Caco-2 (cell line): ENCODE measurements at regions not wholly inside any gene's neighbourhood (a gene's known extent, or its start where the extent isn't known, plus 50 kb on each side); places are given as distances from the start of the nearest gene placed in this dataset.

Source experiments
- BruUV-seq: library from RNA; stranded (reverse); fragments of 400-500 nt; replicated peaks from 2 replicates; lab custom pipeline; 2021; lab: Mats Ljungman, UMichigan
- CTCF ChIA-PET: fragments of 300-600 bp; sonication (Branson Sonifier 250); formaldehyde crosslinking; loops from one replicate; lab custom pipeline; 2022; ENCODE audit warnings: antibody characterized with exemption; lab: Charles Lee
- POLR2A ChIA-PET: fragments of 300-600 bp; sonication (Branson Sonifier 250); formaldehyde crosslinking; loops from one replicate; lab custom pipeline; 2022; ENCODE audit warnings: antibody characterized with exemption; lab: Charles Lee
- DNase-seq, 2 experiments: peaks; one replicate each; pipeline versions ENCODE4 v3.0.0 to v3.0.0-alpha.2; 2020 to 2022
- H3K27me3 ChIP-seq: replicated peaks from 2 replicates; pipeline ENCODE4 v1.6.0; 2011; ENCODE audit warnings: low read length; ENCODE audit not compliant: control insufficient read depth, insufficient read depth
- H3K36me3 ChIP-seq: 2 replicates; pipeline ENCODE4 v1.5.1; 2011; ENCODE audit warnings: low read length; ENCODE audit not compliant: control insufficient read depth, insufficient read depth
- H3K4me1 ChIP-seq: fragments of 250-450 bp; sonication (Bioruptor Pico); 2 replicates; pipeline ENCODE4 v1.5.1; 2020; ENCODE audit warnings: mild to moderate bottlenecking
- H3K4me3 ChIP-seq: 2 replicates; pipeline ENCODE4 v1.5.1; 2011; ENCODE audit warnings: low read depth, mild to moderate bottlenecking, control low read depth, low read length
- H3K9me3 ChIP-seq: fragments of 250-450 bp; sonication (Bioruptor Pico); 2 replicates; pipeline ENCODE4 v1.5.1; 2020; ENCODE audit warnings: mild to moderate bottlenecking, moderate library complexity
- H3K27ac Mint-ChIP-seq: one replicate; pipeline ENCODE4 v1.8.0; 2022; ENCODE audit warnings: mixed read lengths; ENCODE audit not compliant: unreplicated experiment
- H3K27me3 Mint-ChIP-seq: one replicate; pipeline ENCODE4 v1.8.0; 2022; ENCODE audit warnings: mixed read lengths; ENCODE audit not compliant: insufficient read depth, unreplicated experiment
- H3K36me3 Mint-ChIP-seq: one replicate; pipeline ENCODE4 v1.8.0; 2022; ENCODE audit warnings: mild to moderate bottlenecking, mixed read lengths; ENCODE audit not compliant: insufficient read depth, unreplicated experiment
- H3K4me1 Mint-ChIP-seq: one replicate; pipeline ENCODE4 v1.8.0; 2022; ENCODE audit warnings: low read depth, mixed read lengths; ENCODE audit not compliant: unreplicated experiment
- H3K4me3 Mint-ChIP-seq: one replicate; pipeline ENCODE4 v1.8.0; 2022; ENCODE audit warnings: mild to moderate bottlenecking, moderate library complexity, mixed read lengths; ENCODE audit not compliant: unreplicated experiment
- H3K9me3 Mint-ChIP-seq: one replicate; pipeline ENCODE4 v1.8.0; 2022; ENCODE audit warnings: mixed read lengths; ENCODE audit not compliant: unreplicated experiment
- intact Hi-C: fragments of 100-400 bp; cut with micrococcal nuclease; formaldehyde crosslinking; loops from one replicate; pipeline ENCODE4 v1.10.0; 2022; ENCODE audit not compliant: unreplicated experiment
- TF ChIP-seq, protein P1 (sequence below), 2 experiments: fragments of 200-600 bp in 1 of 2; IDR thresholded peaks; 1 replicate in 1 of 2; 2 replicates in 1 of 2; pipeline versions ENCODE4 v1.5.1 to v1.8.0; 2011 to 2022; ENCODE audit warnings: antibody characterized with exemption in 1 of 2, control low read depth in 1 of 2, inconsistent platforms in 1 of 2, low read depth in 1 of 2, low read length in 1 of 2, mild to moderate bottlenecking in 1 of 2, moderate library complexity in 1 of 2; ENCODE audit not compliant: insufficient read depth in 1 of 2, severe bottlenecking in 1 of 2, unreplicated experiment in 1 of 2

DNA sequence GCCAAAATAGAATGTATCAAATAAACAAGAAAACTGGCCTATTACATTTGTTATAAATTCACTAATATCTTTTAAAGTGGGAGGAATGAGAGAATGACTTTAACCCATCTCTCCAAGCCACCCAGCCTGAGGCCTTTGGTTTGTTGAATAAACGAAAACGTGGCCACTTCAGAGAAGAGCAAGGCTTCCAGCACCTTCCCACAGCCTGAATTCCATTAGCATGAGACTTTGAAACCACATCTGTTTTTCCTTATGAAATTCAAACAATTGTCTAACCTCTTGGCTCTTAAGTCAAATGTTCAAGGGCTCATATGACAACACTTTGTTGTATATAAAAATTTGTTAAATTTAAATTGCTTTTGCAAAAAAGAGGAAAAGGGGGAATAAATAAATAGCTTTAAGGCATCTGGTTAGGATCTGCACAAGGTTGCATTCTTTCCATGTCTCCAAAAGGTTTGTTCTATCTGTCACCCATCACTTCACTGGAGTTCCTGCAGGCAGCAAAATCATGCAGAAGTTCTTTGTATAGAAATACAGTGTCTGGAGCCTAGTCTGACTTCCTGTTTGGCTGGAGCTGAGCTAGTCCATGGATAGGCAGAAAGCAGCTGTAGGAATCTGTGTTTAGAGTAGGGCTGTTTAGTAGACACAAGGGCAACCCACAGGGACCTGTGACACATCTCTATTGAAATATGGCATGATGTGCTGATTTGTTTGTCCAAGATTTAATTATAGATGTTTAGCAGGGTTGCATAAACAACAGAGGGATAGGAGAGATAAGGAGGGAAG, 502.3 kb downstream of the KCTD12 start:
- Mint-ChIP-seq H3K27ac (no peak overlapping the region), H3K36me3 (no peaks in the 10 kb centered on the region), H3K4me1 (peaks cover 6% of the 10 kb centered on the region), H3K9me3 (no peaks in the 10 kb centered on the region), H3K27me3 (no peaks in the 10 kb centered on the region), H3K4me3 (no peak overlapping the region)
- H3K36me3 ChIP-seq, result no peaks in the 10 kb centered on the region
- TF ChIP-seq, protein P1, sequence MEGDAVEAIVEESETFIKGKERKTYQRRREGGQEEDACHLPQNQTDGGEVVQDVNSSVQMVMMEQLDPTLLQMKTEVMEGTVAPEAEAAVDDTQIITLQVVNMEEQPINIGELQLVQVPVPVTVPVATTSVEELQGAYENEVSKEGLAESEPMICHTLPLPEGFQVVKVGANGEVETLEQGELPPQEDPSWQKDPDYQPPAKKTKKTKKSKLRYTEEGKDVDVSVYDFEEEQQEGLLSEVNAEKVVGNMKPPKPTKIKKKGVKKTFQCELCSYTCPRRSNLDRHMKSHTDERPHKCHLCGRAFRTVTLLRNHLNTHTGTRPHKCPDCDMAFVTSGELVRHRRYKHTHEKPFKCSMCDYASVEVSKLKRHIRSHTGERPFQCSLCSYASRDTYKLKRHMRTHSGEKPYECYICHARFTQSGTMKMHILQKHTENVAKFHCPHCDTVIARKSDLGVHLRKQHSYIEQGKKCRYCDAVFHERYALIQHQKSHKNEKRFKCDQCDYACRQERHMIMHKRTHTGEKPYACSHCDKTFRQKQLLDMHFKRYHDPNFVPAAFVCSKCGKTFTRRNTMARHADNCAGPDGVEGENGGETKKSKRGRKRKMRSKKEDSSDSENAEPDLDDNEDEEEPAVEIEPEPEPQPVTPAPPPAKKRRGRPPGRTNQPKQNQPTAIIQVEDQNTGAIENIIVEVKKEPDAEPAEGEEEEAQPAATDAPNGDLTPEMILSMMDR (IDR thresholded peaks at IDR 0.05; ENCODE audit: insufficient read depth in 1 of 2, low read depth in 1 of 2, low read length in 1 of 2, severe bottlenecking in 1 of 2, unreplicated experiment in 1 of 2), result no peak
- no peaks in the 10 kb centered on the region for H3K27me3 ChIP-seq
- POLR2A ChIA-PET, result no interaction called here
- H3K9me3 ChIP-seq, result no peaks in the 10 kb centered on the region
- H3K4me3 ChIP-seq, result no peak overlapping the region
- CTCF ChIA-PET, result interaction anchor here (1.0 kb wide), 1 partner anchor 32 kb away, joined by 3 read pairs; no protein-coding TSS in a partner anchor
- no peaks in the 10 kb centered on the region for H3K4me1 ChIP-seq
- DNase-seq, result peak in 1 of 2 experiments; percentile 2
- intact Hi-C loops, result loop anchor here (10.0 kb wide), 1 partner anchor 349 kb away; no protein-coding TSS in a partner anchor
- no TSS peak for BruUV-seq

DNA sequence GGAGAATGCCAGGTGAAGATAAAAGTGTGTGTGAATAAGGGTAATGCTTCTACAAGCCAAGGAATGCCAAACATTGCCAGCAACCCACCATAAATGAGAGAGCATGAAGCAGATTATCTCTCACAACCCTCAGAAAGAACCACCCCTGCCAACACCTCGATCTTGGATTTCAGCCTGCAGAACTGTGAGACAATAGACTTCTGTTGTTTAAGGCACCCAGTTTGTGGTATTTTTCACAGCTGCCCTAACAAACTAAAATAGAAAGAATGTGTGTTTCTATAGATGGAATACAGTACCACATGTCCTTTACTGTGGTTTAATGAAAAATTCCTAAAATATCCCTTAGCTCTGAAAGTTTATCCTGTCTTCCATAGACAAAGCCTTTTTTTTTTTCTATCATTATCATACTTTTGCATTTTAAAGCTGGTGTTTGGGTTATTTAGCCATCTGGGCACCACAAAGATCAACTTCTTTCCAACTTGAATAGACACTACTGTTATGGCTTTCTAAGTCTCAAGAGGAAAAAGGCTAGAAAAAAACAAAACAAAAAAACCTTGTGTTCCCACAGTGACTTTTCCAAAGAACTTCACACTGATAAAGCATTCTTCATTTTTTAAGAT, 505.6 kb downstream of the KCTD12 start:
- intact Hi-C loops, result loop anchor here (10.0 kb wide), 1 partner anchor 346 kb away; no protein-coding TSS in a partner anchor
- H3K27ac Mint-ChIP-seq, result no peak overlapping the region
- no peak overlapping the region for H3K4me3 Mint-ChIP-seq
- H3K27me3 Mint-ChIP-seq, result no peaks in the 10 kb centered on the region
- no peak overlapping the region for H3K4me3 ChIP-seq
- H3K36me3 Mint-ChIP-seq, result no peaks in the 10 kb centered on the region
- no peak for DNase-seq
- H3K36me3 ChIP-seq, result no peaks in the 10 kb centered on the region
- TF ChIP-seq, protein P1 (IDR thresholded peaks at IDR 0.05; ENCODE audit: insufficient read depth in 1 of 2, low read depth in 1 of 2, low read length in 1 of 2, severe bottlenecking in 1 of 2, unreplicated experiment in 1 of 2), result no peak
- H3K27me3 ChIP-seq, result no peaks in the 10 kb centered on the region
- no TSS peak for BruUV-seq
- peaks cover 6% of the 10 kb centered on the region for H3K4me1 Mint-ChIP-seq
- ChIA-PET POLR2A (no interaction called here), CTCF (no interaction called here)
- no peaks in the 10 kb centered on the region for H3K4me1 ChIP-seq
- H3K9me3 Mint-ChIP-seq, result no peaks in the 10 kb centered on the region
- no peaks in the 10 kb centered on the region for H3K9me3 ChIP-seq

- Mint-ChIP-seq H3K4me1 (peaks cover 6% of the 10 kb centered on the region), H3K27ac (no peak overlapping the region), H3K27me3 (no peaks in the 10 kb centered on the region), H3K36me3 (no peaks in the 10 kb centered on the region), H3K9me3 (no peaks in the 10 kb centered on the region), H3K4me3 (no peak overlapping the region)
- no peaks in the 10 kb centered on the region for H3K36me3 ChIP-seq
- POLR2A ChIA-PET, result interaction anchor here (0.6 kb wide), 1 partner anchor 49 kb away, joined by 5 read pairs; no protein-coding TSS in a partner anchor
- H3K27me3 ChIP-seq, result no peaks in the 10 kb centered on the region
- CTCF ChIA-PET, result no interaction called here
- TF ChIP-seq, protein P1 (IDR thresholded peaks at IDR 0.05; ENCODE audit: insufficient read depth in 1 of 2, low read depth in 1 of 2, low read length in 1 of 2, severe bottlenecking in 1 of 2, unreplicated experiment in 1 of 2), result no peak
- no peak for DNase-seq
- H3K4me3 ChIP-seq, result no peak overlapping the region
- BruUV-seq, result no TSS peak
- intact Hi-C loops, result loop anchor here (10.0 kb wide), 1 partner anchor 345 kb away; no protein-coding TSS in a partner anchor
- no peaks in the 10 kb centered on the region for H3K9me3 ChIP-seq
- no peaks in the 10 kb centered on the region for H3K4me1 ChIP-seq
Observed at GRCh38 chr13:76379341-76380105, 506.7 kb downstream of the KCTD12 start.
